ENCODE measurements at regions not wholly inside any gene's neighbourhood (a gene's known extent, or its start where the extent isn't known, plus 50 kb on each side); places are given as distances from the start of the nearest gene placed in this dataset.
"Not testable (repeated sequence)": the region's sequence is repeated elsewhere in the genome, so short reads cannot be mapped to it uniquely, and the experiment has no call there.

GRCh38 chr2:8249141-8249540 is 432.7 kb upstream of the ID2 start:
- Histone ChIP-seq H3K27ac (peak overlapping the region in 1 of 3 donors; percentile 24), H3K4me1 (no peaks in the 10 kb centered on the region), H3K36me3 (no peaks in the 10 kb centered on the region), H3K9me3 (no peaks in the 10 kb centered on the region), H3K4me3 (replicated peaks in 1 of 3) (no peak overlapping the region), H3K27me3 (no peaks in the 10 kb centered on the region)
- TF ChIP-seq CTCF (IDR thresholded peaks at IDR 0.05) (no peak), POLR2A (IDR thresholded peaks at IDR 0.05) (no peak)
- WGBS, 2 donors, result 73 to 77% methylated on average over 13 to 14 of the region's 14 CpGs
- no peak for DNase-seq
- intact Hi-C loops (cut with DNase I), result no loop called here

GRCh38 chr2:8249769-8250168 is 432.1 kb upstream of the ID2 start:
- intact Hi-C loops (cut with DNase I), result no loop called here
- Histone ChIP-seq H3K27ac (no peak overlapping the region), H3K27me3 (no peaks in the 10 kb centered on the region), H3K9me3 (no peaks in the 10 kb centered on the region), H3K4me1 (no peaks in the 10 kb centered on the region), H3K36me3 (no peaks in the 10 kb centered on the region), H3K4me3 (replicated peaks in 1 of 3) (no peak overlapping the region)
- TF ChIP-seq POLR2A (IDR thresholded peaks at IDR 0.05) (no peak), CTCF (IDR thresholded peaks at IDR 0.05) (no peak)
- DNase-seq, result no peak
- 88 to 89% methylated on average over 2 of the region's 2 CpGs for WGBS, 2 donors

- H3K27me3 ChIP-seq; DNase-seq; H3K27ac ChIP-seq; intact Hi-C loops (cut with DNase I); H3K9me3 ChIP-seq; H3K4me1 ChIP-seq; H3K4me3 ChIP-seq (replicated peaks in 1 of 3); H3K36me3 ChIP-seq: not testable (repeated sequence)
- 94 to 97% methylated on average over 2 of the region's 2 CpGs for WGBS, 2 donors
These were observed 431.6 kb upstream of the ID2 start for GRCh38 chr2:8250290-8250689.

- no peaks in the 10 kb centered on the region for H3K36me3 ChIP-seq
- intact Hi-C loops (cut with DNase I), result no loop called here
- no peak for DNase-seq
- no peak overlapping the region for H3K4me3 ChIP-seq (replicated peaks in 1 of 3)
- no peaks in the 10 kb centered on the region for H3K27me3 ChIP-seq
- no peak overlapping the region for H3K27ac ChIP-seq
- no peaks in the 10 kb centered on the region for H3K9me3 ChIP-seq
- TF ChIP-seq POLR2A (IDR thresholded peaks at IDR 0.05), result no peak
- TF ChIP-seq CTCF (IDR thresholded peaks at IDR 0.05), result no peak
- no peaks in the 10 kb centered on the region for H3K4me1 ChIP-seq
- WGBS, 2 donors, result 86 to 89% methylated on average over 6 of the region's 6 CpGs
These were observed 430.6 kb upstream of the ID2 start for GRCh38 chr2:8251291-8251690.

- H3K4me1 ChIP-seq, result no peaks in the 10 kb centered on the region
- H3K4me3 ChIP-seq (replicated peaks in 1 of 3), result no peak overlapping the region
- no peaks in the 10 kb centered on the region for H3K9me3 ChIP-seq
- no peak for DNase-seq
- TF ChIP-seq CTCF (IDR thresholded peaks at IDR 0.05) (no peak), POLR2A (IDR thresholded peaks at IDR 0.05) (no peak)
- H3K27ac ChIP-seq, result no peak overlapping the region
- H3K36me3 ChIP-seq, result no peaks in the 10 kb centered on the region
- WGBS, 2 donors, result 96 to 97% methylated on average over 7 of the region's 7 CpGs
- no peaks in the 10 kb centered on the region for H3K27me3 ChIP-seq
- intact Hi-C loops (cut with DNase I), result no loop called here
These were observed 430.0 kb upstream of the ID2 start for GRCh38 chr2:8251856-8252255.
